IPS-NIHi7 (cell line): ENCODE measurements at regions not wholly inside any gene's neighbourhood (a gene's known extent, or its start where the extent isn't known, plus 50 kb on each side); places are given as distances from the start of the nearest gene placed in this dataset.
"Not testable (repeated sequence)": the region's sequence is repeated elsewhere in the genome, so short reads cannot be mapped to it uniquely, and the experiment has no call there.

Source experiments
- DNase-seq: peaks from one replicate; pipeline ENCODE4 v3.0.0; 2012; ENCODE audit warnings: mixed read lengths; ENCODE audit errors: extremely low spot score

- no peak for DNase-seq
Observed at GRCh38 chr6:141498977-141499376, 633.7 kb upstream of the GJE1 start.

- no peak for DNase-seq
Observed at GRCh38 chr6:141492521-141493284, 640.0 kb upstream of the GJE1 start.

GRCh38 chr6:141491684-141492083 is 641.0 kb upstream of the GJE1 start:
- no peak for DNase-seq

- no peak for DNase-seq
Observed at GRCh38 chr6:141490982-141491381, 641.7 kb upstream of the GJE1 start.

- no peak for DNase-seq
Observed at GRCh38 chr6:141488488-141488887, 644.2 kb upstream of the GJE1 start.

- DNase-seq = no peak
Observed at GRCh38 chr6:141486942-141487341, 645.8 kb upstream of the GJE1 start.

- no peak for DNase-seq
Observed at GRCh38 chr6:141484711-141485110, 648.0 kb upstream of the GJE1 start.

- no peak for DNase-seq
Observed at GRCh38 chr6:141483598-141484061, 649.1 kb upstream of the GJE1 start.

- DNase-seq = no peak
Observed at GRCh38 chr6:141482796-141483597, 649.7 kb upstream of the GJE1 start.

GRCh38 chr6:141475259-141475658 is 657.5 kb upstream of the GJE1 start:
- no peak for DNase-seq

GRCh38 chr6:141472162-141472928 is 660.4 kb upstream of the GJE1 start:
- no peak for DNase-seq

- no peak for DNase-seq
Observed at GRCh38 chr6:141470810-141471209, 661.9 kb upstream of the GJE1 start.

- DNase-seq = no peak
Observed at GRCh38 chr6:141467881-141468280, 664.8 kb upstream of the GJE1 start.

- DNase-seq = no peak
Observed at GRCh38 chr6:141467041-141467440, 665.7 kb upstream of the GJE1 start.

GRCh38 chr6:141464896-141465295 is 667.8 kb upstream of the GJE1 start:
- no peak for DNase-seq

GRCh38 chr6:141464490-141464889 is 668.2 kb upstream of the GJE1 start:
- no peak for DNase-seq

- DNase-seq = no peak
Observed at GRCh38 chr6:141463237-141463977, 669.3 kb upstream of the GJE1 start.

- no peak for DNase-seq
Observed at GRCh38 chr6:141460743-141461484, 671.8 kb upstream of the GJE1 start.

- DNase-seq = not testable (repeated sequence)
Observed at GRCh38 chr6:141460245-141460644, 672.5 kb upstream of the GJE1 start.

- DNase-seq = not testable (repeated sequence)
Observed at GRCh38 chr6:141457984-141458383, 674.7 kb upstream of the GJE1 start.

- no peak for DNase-seq
Observed at GRCh38 chr6:141452354-141452686, 680.4 kb upstream of the GJE1 start.
